K562 (cell line): ENCODE measurements at regions not wholly inside any gene's neighbourhood (a gene's known extent, or its start where the extent isn't known, plus 50 kb on each side); places are given as distances from the start of the nearest gene placed in this dataset.

Experiments used
- CBX8 ChIP-seq: fragments of 200-600 bp; sonication (generic); IDR thresholded peaks from 2 replicates; pipeline ENCODE4 v1.6.1; 2012; ENCODE audit warnings: borderline replicate concordance, mixed run types, low read depth, mild to moderate bottlenecking, moderate library complexity, mixed read lengths, low read length, control low read depth, inconsistent platforms; ENCODE audit not compliant: poor library complexity, severe bottlenecking; ENCODE audit errors: extremely low read depth
- FUS ChIP-seq: fragments of 200-400 bp; formaldehyde crosslinking; optimal IDR thresholded peaks from 2 replicates; pipeline ENCODE3; 2017; ENCODE audit warnings: low read depth, low read length
- GTF2F1 ChIP-seq: IDR thresholded peaks from 2 replicates; pipeline ENCODE4 v1.6.1; 2011; ENCODE audit warnings: low read depth, low read length, improper control_type of control experiment
- HDAC3 ChIP-seq: fragments of 450-650 bp; IDR thresholded peaks from 2 replicates; pipeline ENCODE4 v1.6.1; 2018; ENCODE audit warnings: borderline replicate concordance, mild to moderate bottlenecking, moderate library complexity; ENCODE audit not compliant: partially characterized antibody
- MAFG ChIP-seq: fragments of 450-650 bp; conservative IDR thresholded peaks from 2 replicates; pipeline ENCODE4 v1.6.1; 2016; ENCODE audit warnings: missing genetic modification characterization, missing compliant biosample characterization
- MIER1 ChIP-seq: fragments of 450-650 bp; IDR thresholded peaks from 2 replicates; pipeline ENCODE4 v1.6.1; 2016; ENCODE audit warnings: antibody characterized with exemption, mild to moderate bottlenecking, low read depth
- MTA1 ChIP-seq: fragments of 450-650 bp; IDR thresholded peaks from 2 replicates; pipeline ENCODE4 v1.6.1; 2017; ENCODE audit warnings: borderline replicate concordance
- NCOA6 ChIP-seq: fragments of 450-650 bp; IDR thresholded peaks from 2 replicates; pipeline ENCODE4 v1.6.1; 2017; ENCODE audit warnings: mild to moderate bottlenecking
- NFE2 ChIP-seq: IDR thresholded peaks from 2 replicates; pipeline ENCODE4 v1.6.1; 2014; ENCODE audit warnings: antibody characterized with exemption, low read depth
- NFYB ChIP-seq: IDR thresholded peaks from 2 replicates; pipeline ENCODE4 v1.6.1; 2011; ENCODE audit warnings: mild to moderate bottlenecking, moderate library complexity; ENCODE audit not compliant: insufficient read length; ENCODE audit errors: extremely low read depth
- PCBP1 ChIP-seq: fragments of 200-400 bp; formaldehyde crosslinking; IDR thresholded peaks from 2 replicates; pipeline ENCODE4 v1.6.1; 2018; ENCODE audit warnings: mild to moderate bottlenecking, low read depth, low read length; ENCODE audit not compliant: poor library complexity, severe bottlenecking
- PCBP2 ChIP-seq: fragments of 200-400 bp; formaldehyde crosslinking; IDR thresholded peaks from 2 replicates; pipeline ENCODE4 v1.6.1; 2018; ENCODE audit warnings: low read length, low read depth, mild to moderate bottlenecking, moderate library complexity; ENCODE audit not compliant: poor library complexity, severe bottlenecking
- PHTF2 ChIP-seq: fragments of 250-450 bp; sonication (Bioruptor Pico); IDR thresholded peaks from 2 replicates; pipeline ENCODE4 v1.5.0; 2021; ENCODE audit warnings: mild to moderate bottlenecking
- YY1 ChIP-seq, 3 experiments: IDR thresholded peaks; 2 replicates each; pipeline ENCODE4 v1.6.1; 2011; ENCODE audit warnings: low read length in 2 of 3, mild to moderate bottlenecking in 2 of 3, moderate library complexity in 2 of 3, borderline replicate concordance in 1 of 3, control low read depth in 1 of 3, low read depth in 1 of 3; ENCODE audit not compliant: insufficient read depth in 3 of 3, insufficient replicate concordance in 2 of 3, control insufficient read depth in 1 of 3, insufficient read length in 1 of 3; ENCODE audit errors: extremely low read depth in 1 of 3
- ZNF143 ChIP-seq: sonication (generic); formaldehyde crosslinking; IDR thresholded peaks from 2 replicates; pipeline ENCODE4 v1.9.0; 2022; ENCODE audit warnings: mild to moderate bottlenecking, missing genetic modification reagents
- ZNF316 ChIP-seq: fragments of 450-650 bp; IDR thresholded peaks from 2 replicates; pipeline ENCODE4 v1.6.1; 2016
- ZNF408 ChIP-seq: fragments of 250-450 bp; sonication (Bioruptor Pico); IDR thresholded peaks from 2 replicates; pipeline ENCODE4 v1.4.0; 2020; ENCODE audit warnings: low read depth, mild to moderate bottlenecking, moderate library complexity
- ZNF445 ChIP-seq: fragments of 250-450 bp; sonication (Bioruptor Pico); IDR thresholded peaks from 2 replicates; pipeline ENCODE4 v1.4.0; 2020; ENCODE audit warnings: low read depth, mild to moderate bottlenecking, moderate library complexity
- TF ChIP-seq, protein P1 (sequence below): fragments of 200-600 bp; sonication (generic); IDR thresholded peaks from one replicate; pipeline ENCODE4 v1.6.1; 2012; ENCODE audit warnings: mild to moderate bottlenecking, low read depth, low read length, inconsistent platforms

DNA sequence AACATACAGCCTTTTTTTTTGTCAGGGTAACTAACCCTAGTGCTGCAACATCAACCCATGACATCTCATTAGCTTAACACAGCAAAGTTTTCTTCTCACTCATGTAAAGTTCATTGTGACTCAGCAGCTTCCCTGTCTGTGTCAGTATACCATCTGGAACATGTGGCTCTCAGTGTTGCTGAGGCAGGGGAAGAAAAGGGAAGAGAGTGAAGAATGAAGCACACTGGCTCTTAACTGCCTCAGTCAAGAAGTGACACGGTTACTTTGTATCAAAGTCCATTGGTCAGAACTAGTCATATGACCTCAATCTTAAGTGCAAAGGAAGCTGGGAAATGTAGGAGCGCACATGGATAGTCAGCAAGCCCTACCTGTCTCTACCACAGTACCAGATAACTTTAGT lies 185.0 kb upstream of the ELL2 start (continued):
- TF ChIP-seq, protein P1, sequence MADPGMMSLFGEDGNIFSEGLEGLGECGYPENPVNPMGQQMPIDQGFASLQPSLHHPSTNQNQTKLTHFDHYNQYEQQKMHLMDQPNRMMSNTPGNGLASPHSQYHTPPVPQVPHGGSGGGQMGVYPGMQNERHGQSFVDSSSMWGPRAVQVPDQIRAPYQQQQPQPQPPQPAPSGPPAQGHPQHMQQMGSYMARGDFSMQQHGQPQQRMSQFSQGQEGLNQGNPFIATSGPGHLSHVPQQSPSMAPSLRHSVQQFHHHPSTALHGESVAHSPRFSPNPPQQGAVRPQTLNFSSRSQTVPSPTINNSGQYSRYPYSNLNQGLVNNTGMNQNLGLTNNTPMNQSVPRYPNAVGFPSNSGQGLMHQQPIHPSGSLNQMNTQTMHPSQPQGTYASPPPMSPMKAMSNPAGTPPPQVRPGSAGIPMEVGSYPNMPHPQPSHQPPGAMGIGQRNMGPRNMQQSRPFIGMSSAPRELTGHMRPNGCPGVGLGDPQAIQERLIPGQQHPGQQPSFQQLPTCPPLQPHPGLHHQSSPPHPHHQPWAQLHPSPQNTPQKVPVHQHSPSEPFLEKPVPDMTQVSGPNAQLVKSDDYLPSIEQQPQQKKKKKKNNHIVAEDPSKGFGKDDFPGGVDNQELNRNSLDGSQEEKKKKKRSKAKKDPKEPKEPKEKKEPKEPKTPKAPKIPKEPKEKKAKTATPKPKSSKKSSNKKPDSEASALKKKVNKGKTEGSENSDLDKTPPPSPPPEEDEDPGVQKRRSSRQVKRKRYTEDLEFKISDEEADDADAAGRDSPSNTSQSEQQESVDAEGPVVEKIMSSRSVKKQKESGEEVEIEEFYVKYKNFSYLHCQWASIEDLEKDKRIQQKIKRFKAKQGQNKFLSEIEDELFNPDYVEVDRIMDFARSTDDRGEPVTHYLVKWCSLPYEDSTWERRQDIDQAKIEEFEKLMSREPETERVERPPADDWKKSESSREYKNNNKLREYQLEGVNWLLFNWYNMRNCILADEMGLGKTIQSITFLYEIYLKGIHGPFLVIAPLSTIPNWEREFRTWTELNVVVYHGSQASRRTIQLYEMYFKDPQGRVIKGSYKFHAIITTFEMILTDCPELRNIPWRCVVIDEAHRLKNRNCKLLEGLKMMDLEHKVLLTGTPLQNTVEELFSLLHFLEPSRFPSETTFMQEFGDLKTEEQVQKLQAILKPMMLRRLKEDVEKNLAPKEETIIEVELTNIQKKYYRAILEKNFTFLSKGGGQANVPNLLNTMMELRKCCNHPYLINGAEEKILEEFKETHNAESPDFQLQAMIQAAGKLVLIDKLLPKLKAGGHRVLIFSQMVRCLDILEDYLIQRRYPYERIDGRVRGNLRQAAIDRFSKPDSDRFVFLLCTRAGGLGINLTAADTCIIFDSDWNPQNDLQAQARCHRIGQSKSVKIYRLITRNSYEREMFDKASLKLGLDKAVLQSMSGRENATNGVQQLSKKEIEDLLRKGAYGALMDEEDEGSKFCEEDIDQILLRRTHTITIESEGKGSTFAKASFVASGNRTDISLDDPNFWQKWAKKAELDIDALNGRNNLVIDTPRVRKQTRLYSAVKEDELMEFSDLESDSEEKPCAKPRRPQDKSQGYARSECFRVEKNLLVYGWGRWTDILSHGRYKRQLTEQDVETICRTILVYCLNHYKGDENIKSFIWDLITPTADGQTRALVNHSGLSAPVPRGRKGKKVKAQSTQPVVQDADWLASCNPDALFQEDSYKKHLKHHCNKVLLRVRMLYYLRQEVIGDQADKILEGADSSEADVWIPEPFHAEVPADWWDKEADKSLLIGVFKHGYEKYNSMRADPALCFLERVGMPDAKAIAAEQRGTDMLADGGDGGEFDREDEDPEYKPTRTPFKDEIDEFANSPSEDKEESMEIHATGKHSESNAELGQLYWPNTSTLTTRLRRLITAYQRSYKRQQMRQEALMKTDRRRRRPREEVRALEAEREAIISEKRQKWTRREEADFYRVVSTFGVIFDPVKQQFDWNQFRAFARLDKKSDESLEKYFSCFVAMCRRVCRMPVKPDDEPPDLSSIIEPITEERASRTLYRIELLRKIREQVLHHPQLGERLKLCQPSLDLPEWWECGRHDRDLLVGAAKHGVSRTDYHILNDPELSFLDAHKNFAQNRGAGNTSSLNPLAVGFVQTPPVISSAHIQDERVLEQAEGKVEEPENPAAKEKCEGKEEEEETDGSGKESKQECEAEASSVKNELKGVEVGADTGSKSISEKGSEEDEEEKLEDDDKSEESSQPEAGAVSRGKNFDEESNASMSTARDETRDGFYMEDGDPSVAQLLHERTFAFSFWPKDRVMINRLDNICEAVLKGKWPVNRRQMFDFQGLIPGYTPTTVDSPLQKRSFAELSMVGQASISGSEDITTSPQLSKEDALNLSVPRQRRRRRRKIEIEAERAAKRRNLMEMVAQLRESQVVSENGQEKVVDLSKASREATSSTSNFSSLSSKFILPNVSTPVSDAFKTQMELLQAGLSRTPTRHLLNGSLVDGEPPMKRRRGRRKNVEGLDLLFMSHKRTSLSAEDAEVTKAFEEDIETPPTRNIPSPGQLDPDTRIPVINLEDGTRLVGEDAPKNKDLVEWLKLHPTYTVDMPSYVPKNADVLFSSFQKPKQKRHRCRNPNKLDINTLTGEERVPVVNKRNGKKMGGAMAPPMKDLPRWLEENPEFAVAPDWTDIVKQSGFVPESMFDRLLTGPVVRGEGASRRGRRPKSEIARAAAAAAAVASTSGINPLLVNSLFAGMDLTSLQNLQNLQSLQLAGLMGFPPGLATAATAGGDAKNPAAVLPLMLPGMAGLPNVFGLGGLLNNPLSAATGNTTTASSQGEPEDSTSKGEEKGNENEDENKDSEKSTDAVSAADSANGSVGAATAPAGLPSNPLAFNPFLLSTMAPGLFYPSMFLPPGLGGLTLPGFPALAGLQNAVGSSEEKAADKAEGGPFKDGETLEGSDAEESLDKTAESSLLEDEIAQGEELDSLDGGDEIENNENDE = no peak
- no peak for TF ChIP-seq PCBP1
- TF ChIP-seq YY1 (IDR thresholded peaks at IDR 0.05; ENCODE audit: borderline replicate concordance in 1 of 3, control insufficient read depth in 1 of 3, extremely low read depth in 1 of 3, insufficient read depth in 3 of 3, insufficient read length in 1 of 3, insufficient replicate concordance in 2 of 3, low read depth in 1 of 3, low read length in 2 of 3) = no peak
- no peak for TF ChIP-seq HDAC3
- TF ChIP-seq GTF2F1 = no peak
- TF ChIP-seq CBX8 = no peak
- no peak for TF ChIP-seq ZNF445 (CRISPR knock-in tag)
- TF ChIP-seq FUS = no peak
- no peak for TF ChIP-seq PHTF2 (CRISPR knock-in tag)
- no peak for TF ChIP-seq ZNF408
- no peak for TF ChIP-seq MTA1
- no peak for TF ChIP-seq NCOA6
- TF ChIP-seq PCBP2 = no peak
- no peak for TF ChIP-seq MIER1
- peak; percentile 50; the same call in 1 of the 2 replicates for TF ChIP-seq ZNF316
- TF ChIP-seq ZNF143 (CRISPR knock-in tag) = no peak
- peak; percentile 53 for TF ChIP-seq NFE2
- TF ChIP-seq NFYB = peak; percentile 45
- peak; percentile 62 for TF ChIP-seq MAFG (tag)
